Central memory CD8-positive, alpha-beta T cell (primary cell): ENCODE measurements at regions not wholly inside any gene's neighbourhood (a gene's known extent, or its start where the extent isn't known, plus 50 kb on each side); places are given as distances from the start of the nearest gene placed in this dataset.
"Not testable (repeated sequence)": the region's sequence is repeated elsewhere in the genome, so short reads cannot be mapped to it uniquely, and the experiment has no call there.

ENCODE experiments used
- ATAC-seq: fragments of 150-1000 bp; cut with Tn5 transposase; replicated peaks from 2 replicates; pipeline ENCODE4 v1.10.0; 2022; ENCODE audit warnings: mild to moderate bottlenecking, moderate FRiP score, moderate number of reproducible peaks; ENCODE audit not compliant: poor library complexity, severe bottlenecking; ENCODE audit errors: extremely low read depth
- DNase-seq, 2 donors: peaks; one replicate each; pipeline ENCODE4 v3.0.0; 2021; ENCODE audit warnings: low spot score in 2 of 2
- H3K27ac Mint-ChIP-seq: one replicate; pipeline ENCODE4 v1.8.0; 2022; ENCODE audit warnings: low read depth, mild to moderate bottlenecking, moderate library complexity, mixed read lengths
- H3K27me3 Mint-ChIP-seq: one replicate; pipeline ENCODE4 v1.8.0; 2022; ENCODE audit warnings: mixed read lengths
- H3K36me3 Mint-ChIP-seq: one replicate; pipeline ENCODE4 v1.8.0; 2022; ENCODE audit warnings: mild to moderate bottlenecking, moderate library complexity, mixed read lengths; ENCODE audit not compliant: insufficient read depth
- H3K4me1 Mint-ChIP-seq: one replicate; pipeline ENCODE4 v1.8.0; 2022; ENCODE audit warnings: mixed read lengths
- H3K4me3 Mint-ChIP-seq: one replicate; pipeline ENCODE4 v1.8.0; 2022; ENCODE audit warnings: mild to moderate bottlenecking, moderate library complexity, mixed read lengths
- H3K9me3 Mint-ChIP-seq: one replicate; pipeline ENCODE4 v1.8.0; 2022; ENCODE audit warnings: mixed read lengths

DNA sequence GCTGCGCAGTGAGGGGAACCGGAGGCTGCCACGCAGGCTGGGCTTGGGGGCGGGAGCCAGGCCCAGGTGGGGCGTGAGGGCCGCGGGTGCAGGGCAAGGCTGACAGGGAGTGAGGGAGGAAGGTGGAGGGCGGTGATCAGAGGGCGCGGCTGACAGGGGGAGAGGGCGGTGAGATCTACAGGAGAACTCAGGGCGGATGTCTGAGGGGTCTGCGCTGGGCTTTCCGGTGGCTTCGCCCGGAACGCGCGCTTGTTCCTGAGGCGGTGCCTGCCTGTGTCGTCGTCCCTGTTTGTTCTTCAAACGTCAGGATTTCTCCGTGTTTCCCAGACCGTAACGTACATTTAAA, 248.5 kb upstream of the NPAP1 start:
- H3K27ac Mint-ChIP-seq, H3K9me3 Mint-ChIP-seq, H3K27me3 Mint-ChIP-seq, H3K4me1 Mint-ChIP-seq, H3K36me3 Mint-ChIP-seq, ATAC-seq, H3K4me3 Mint-ChIP-seq, DNase-seq: not testable (repeated sequence)

DNA sequence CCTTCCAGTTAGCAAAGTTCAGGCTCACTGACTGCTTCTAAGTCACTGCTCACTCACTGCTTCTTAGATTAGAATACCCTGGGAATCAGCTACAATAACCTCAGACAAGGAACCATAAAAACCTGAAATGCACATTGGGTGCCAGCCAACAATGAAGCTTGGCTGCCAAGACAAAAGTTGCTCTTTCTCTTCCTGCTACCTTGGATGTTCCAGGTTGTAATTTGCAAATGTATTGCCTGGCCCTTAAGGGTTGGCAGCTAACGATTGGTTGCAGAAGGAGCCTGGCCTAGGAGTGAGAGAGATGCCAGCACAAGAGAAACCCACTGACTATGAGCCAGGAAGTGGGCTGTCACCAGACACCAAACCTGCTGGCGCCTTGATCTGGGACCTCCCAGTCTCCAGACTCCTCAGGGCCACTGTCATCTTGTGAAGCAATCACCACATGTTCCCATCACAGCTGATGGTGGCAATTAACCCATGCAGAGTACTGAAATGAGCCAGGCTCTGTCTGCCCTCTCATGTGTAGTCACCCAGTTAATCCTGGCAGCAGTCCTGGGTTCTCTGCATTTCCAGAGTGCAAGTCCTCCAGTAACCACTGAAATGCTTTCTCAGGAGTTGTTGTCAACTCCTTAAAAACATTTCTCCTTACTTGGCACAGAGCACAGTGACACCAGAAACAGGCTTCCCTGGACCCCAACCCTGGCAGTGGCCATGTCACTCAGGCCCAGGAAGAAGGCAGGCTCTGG, 240.3 kb upstream of the NPAP1 start:
- not testable (repeated sequence) for H3K36me3 Mint-ChIP-seq, H3K4me3 Mint-ChIP-seq, H3K27ac Mint-ChIP-seq, H3K9me3 Mint-ChIP-seq, DNase-seq, ATAC-seq, H3K27me3 Mint-ChIP-seq, H3K4me1 Mint-ChIP-seq

DNA sequence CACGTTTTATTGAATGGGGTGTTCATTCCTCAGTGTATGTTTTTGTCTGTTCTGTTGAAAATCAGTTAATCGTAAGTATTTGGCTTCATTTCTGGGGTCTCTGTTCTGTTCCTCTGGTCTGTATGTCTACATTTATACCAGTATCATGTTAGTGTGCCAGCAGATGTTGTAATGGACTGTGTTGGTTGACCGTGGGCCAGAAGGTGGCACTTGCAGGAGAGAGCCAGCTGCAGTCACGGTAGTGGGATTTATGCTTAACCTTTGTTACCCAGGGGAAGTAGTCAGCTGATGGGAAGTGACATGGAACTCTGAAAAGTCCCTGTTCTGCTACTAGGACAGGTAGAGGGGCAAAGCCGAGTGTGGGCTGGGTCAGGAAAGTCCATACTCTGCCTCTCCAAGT, 238.3 kb upstream of the NPAP1 start:
- not testable (repeated sequence) for DNase-seq, H3K4me3 Mint-ChIP-seq, H3K36me3 Mint-ChIP-seq, H3K27ac Mint-ChIP-seq, H3K27me3 Mint-ChIP-seq, H3K9me3 Mint-ChIP-seq, H3K4me1 Mint-ChIP-seq, ATAC-seq

DNA sequence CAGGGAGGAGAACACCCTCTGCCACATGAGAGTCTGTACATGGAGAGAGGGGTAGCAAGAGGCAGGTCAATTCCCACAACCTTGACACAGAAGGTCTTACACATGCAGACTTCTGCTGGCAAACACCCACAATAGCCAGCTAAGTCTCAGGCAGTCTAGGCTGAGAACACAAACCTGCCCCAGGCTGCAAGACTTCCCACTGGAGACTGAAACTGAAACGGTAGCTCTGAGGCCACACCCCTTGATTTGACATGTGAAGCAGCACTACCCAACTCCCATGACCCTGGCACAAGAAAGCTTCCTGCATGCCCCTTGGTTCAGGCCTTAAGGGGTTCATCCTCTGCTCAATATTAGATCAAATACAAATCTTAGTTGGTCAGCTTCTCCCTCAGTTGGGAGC, 237.8 kb upstream of the NPAP1 start:
- H3K27ac Mint-ChIP-seq, ATAC-seq, H3K9me3 Mint-ChIP-seq, H3K27me3 Mint-ChIP-seq, H3K36me3 Mint-ChIP-seq, H3K4me1 Mint-ChIP-seq, DNase-seq, H3K4me3 Mint-ChIP-seq: not testable (repeated sequence)

DNA sequence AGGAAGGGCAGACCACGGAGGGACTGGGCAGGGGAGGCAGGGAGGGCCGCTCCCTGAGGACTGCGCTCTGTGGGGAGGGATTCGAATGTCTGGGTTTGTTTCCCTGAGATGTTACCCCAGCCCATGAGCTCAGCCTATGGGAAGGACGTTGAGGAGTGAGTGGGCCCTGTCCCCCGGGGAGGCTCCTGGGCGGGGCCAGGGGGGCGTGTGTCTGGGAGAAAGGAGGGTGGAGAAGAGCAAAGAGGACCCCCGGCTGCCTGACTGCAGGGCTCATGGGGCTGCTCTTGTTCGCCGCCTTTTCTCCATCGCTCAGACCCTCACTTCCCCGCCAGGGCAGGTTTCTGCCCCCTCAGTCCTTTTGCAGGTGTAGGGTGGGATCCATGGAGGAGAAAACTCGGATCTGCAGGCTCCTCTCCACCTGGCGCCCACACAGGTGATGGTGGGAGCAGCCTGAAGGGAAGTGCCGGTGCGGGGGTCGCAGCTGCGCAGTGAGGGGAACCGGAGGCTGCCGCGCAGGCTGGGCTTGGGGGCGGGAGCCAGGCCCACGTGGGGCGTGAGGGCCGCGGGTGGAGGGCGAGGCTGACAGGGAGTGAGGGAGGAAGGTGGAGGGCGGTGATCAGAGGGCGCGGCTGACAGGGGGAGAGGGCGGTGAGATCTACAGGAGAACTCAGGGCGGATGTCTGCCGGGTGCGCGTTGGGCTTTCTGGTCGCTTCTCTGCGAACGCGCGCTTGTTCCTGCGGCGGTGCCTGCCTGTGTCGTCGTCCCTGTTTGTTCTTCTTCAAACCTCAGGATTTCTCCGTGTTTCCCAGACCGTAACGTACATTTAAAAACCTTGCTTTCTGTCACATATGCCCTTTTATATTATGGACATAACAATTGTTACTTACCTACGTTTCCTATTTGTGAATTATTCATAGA, 198.2 kb upstream of the NPAP1 start:
- H3K9me3 Mint-ChIP-seq = peaks cover 11% of the 10 kb centered on the region
- H3K4me1 Mint-ChIP-seq, H3K4me3 Mint-ChIP-seq, ATAC-seq, H3K27me3 Mint-ChIP-seq, DNase-seq, H3K36me3 Mint-ChIP-seq, H3K27ac Mint-ChIP-seq: not testable (repeated sequence)

DNA sequence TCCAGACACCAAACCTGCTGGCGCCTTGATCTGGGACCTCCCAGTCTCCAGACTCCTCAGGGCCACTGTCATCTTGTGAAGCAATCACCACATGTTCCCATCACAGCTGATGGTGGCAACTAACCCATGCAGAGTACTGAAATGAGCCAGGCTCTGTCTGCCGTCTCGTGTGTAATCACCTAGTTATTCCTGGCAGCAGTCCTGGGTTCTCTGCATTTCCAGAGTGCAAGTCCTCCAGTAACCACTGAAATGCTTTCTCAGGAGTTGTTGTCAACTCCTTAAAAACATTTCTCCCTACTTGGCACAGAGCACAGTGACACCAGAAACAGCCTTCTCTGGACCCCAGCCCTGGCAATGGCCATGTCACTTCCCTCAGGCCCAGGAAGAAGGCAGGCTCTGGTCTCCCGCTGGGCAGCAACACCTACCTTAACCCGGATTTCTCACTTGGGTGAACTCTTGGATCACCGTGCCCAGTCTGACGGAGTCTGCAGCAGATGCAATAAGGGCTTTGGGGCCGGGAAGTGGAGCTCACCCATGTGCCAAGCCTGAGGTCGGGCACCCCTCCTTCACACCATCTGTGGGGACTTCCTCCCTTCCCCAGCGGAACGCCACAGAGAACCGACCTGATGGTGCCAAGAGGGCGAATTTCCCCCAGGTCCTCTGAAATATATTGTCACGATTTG, 189.5 kb upstream of the NPAP1 start:
- not testable (repeated sequence) for H3K36me3 Mint-ChIP-seq, DNase-seq, H3K4me3 Mint-ChIP-seq, H3K27me3 Mint-ChIP-seq, H3K4me1 Mint-ChIP-seq, H3K27ac Mint-ChIP-seq, ATAC-seq
- H3K9me3 Mint-ChIP-seq = peaks cover 15% of the 10 kb centered on the region

DNA sequence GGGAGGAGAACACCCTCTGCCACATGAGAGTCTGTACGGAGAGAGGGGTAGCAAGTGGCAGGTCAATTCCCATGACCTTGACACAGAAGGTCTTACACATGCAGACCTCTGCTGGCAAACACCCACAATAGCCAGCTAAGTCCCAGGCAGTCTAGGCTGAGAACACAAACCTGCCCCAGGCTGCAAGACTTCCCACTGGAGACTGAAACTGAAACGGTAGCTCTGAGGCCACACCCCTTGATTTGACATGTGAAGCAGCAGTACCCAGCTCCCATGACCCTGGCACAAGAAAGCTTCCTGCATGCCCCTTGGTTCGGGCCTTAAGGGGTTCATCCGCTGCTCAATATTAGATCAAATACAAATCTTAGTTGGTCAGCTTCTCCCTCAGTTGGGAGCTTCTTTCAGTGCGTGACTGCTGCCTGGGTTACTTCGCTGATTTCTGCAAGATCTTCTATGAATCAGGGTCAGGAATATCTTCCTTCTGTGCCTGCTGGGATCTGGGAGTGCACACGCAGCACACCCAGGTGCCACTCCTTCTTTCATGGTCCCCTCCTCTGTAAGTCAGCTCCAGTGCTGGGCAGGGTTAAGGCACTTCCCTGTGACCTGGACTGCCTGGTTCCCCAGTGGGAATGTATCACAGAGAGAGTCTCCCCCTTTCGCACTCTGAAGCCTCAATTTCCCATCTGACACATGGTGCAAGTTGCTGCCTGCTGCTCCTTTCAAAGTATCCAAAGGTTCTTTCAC, 187.2 kb upstream of the NPAP1 start:
- H3K36me3 Mint-ChIP-seq, H3K27ac Mint-ChIP-seq, H3K4me1 Mint-ChIP-seq, ATAC-seq, H3K4me3 Mint-ChIP-seq, DNase-seq, H3K27me3 Mint-ChIP-seq: not testable (repeated sequence)
- H3K9me3 Mint-ChIP-seq = peaks cover 20% of the 10 kb centered on the region

DNA sequence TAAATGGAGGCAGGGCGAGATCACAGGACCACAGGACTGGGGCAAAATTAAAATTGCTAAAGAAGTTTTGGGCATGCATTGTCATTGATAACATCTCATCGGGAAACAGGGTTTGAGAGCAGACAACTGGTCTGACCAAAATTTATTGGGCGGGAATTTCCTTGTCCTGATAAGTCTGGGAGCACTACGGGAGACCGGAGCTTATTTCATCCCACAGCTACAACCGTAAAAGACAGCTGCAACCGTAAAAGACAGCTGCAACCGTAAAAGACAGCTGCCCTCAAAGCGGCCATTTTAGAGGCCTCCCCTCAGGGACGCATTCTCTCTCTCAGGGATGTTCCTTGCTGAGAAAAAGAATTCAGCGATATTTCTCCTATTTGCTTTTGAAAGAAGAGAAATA, 170.4 kb upstream of the NPAP1 start:
- H3K9me3 Mint-ChIP-seq = peaks cover 11% of the 10 kb centered on the region
- H3K4me3 Mint-ChIP-seq, H3K27ac Mint-ChIP-seq, DNase-seq, H3K27me3 Mint-ChIP-seq, H3K4me1 Mint-ChIP-seq, ATAC-seq, H3K36me3 Mint-ChIP-seq: not testable (repeated sequence)

DNA sequence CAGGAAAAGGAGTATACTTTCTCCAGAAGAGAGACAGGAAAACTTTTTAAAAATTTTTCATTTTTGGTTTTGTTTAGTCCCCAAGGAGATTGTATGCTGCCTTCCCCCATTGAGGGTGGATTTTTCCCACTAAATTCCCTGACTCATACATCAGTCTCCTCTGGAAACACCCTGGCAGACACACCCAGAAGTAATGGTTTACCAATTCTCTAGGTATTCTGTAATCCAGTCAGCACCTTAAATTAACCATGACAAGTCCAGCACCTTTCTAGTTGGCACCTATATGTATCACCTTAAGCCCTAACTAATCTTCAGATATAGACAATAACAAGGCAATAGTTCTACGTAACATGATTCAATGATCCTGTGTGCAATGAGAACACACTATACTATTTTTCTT, 165.9 kb upstream of the NPAP1 start:
- peaks cover 19% of the 10 kb centered on the region for H3K9me3 Mint-ChIP-seq
- H3K4me1 Mint-ChIP-seq, H3K4me3 Mint-ChIP-seq, ATAC-seq, DNase-seq, H3K27me3 Mint-ChIP-seq, H3K36me3 Mint-ChIP-seq, H3K27ac Mint-ChIP-seq: not testable (repeated sequence)

DNA sequence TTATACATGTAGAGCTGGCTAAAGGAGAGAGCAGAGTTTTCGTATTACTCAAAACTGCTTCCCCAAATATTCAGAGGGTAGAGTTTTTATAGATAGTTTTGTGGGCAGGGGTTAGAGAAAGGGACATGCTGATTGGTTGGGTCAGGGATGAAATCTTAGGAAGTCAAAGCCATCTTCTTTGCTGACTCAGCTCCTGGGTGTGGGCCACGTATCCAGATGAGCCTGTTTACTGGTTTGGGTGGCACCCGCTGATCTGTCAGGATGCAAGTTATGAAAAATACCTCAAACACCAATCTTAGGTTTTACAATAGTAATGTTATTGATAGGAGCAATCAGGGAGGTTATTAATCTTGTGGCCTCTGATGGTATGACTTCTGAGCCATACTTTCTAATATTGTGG, 164.0 kb upstream of the NPAP1 start:
- not testable (repeated sequence) for H3K27me3 Mint-ChIP-seq, DNase-seq, H3K36me3 Mint-ChIP-seq, H3K4me1 Mint-ChIP-seq, H3K4me3 Mint-ChIP-seq, ATAC-seq, H3K27ac Mint-ChIP-seq
- H3K9me3 Mint-ChIP-seq = peaks cover 19% of the 10 kb centered on the region

DNA sequence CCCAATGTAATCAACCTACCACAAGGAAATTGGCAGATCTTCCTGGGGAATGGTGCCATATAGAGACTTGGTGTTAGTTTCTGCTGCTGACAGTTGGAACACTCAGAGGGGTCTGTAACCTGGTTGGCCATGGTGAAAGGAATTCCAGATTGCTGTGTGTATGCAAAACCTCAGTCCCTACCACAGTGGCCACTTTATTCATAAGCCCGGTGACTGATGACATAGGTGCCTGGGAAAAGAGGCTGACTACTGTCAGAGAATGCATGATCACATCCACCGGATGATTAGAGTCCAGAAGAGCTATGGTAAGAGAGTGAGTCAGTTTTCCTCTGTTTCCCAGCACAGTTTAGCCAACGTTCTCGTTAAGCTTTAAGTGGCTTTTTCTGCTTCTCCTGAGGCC, 156.8 kb upstream of the NPAP1 start:
- H3K27me3 Mint-ChIP-seq, H3K4me3 Mint-ChIP-seq, H3K27ac Mint-ChIP-seq, H3K4me1 Mint-ChIP-seq, DNase-seq, H3K36me3 Mint-ChIP-seq, ATAC-seq, H3K9me3 Mint-ChIP-seq: not testable (repeated sequence)

DNA sequence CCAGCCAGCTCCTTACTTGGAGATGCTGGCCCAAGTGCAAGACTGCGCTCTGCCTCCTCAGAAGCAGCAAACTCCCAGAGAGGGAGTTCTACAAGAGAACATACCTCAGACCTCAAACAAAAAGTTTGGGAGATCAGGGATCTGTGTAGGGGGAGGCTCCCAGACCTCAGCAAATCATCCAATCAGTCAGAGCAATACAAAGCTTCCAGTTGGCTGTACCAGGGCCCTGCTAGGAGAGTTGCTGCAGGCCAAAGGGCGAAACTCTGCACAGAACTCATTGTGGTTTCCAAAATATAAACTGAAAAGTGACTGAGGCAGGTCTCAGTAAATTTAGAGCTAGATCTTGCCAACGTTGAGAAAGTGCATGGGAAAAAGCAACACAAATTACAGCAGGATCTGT, 144.3 kb upstream of the NPAP1 start:
- ATAC-seq, H3K9me3 Mint-ChIP-seq, H3K27ac Mint-ChIP-seq, H3K27me3 Mint-ChIP-seq, H3K4me1 Mint-ChIP-seq, H3K4me3 Mint-ChIP-seq, DNase-seq, H3K36me3 Mint-ChIP-seq: not testable (repeated sequence)
